ENCODE measurements at regions not wholly inside any gene's neighbourhood (a gene's known extent, or its start where the extent isn't known, plus 50 kb on each side); places are given as distances from the start of the nearest gene placed in this dataset.
"Not testable (repeated sequence)": the region's sequence is repeated elsewhere in the genome, so short reads cannot be mapped to it uniquely, and the experiment has no call there.

GRCh38 chr13:38141792-38142191 is 207.9 kb upstream of the UFM1 start:
- DNase-seq, result no peak

DNA sequence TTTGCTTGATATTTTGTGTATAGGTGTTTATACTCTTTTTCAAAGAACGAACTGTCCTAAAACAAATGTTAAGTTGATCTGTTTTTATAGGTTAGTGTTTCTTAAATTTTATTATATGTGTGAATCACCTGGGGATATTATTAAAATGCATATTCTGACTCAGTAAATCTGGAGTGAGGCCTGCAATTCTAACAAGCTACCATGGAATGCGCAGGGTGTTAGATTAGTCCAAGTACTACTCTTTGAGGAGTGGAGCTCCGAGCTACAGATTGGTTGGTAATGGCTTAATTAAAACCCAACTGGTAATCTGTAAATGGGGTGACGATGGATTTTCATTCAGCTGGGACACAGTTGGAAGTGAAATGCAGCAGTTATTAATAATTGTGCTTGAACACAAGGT is 214.1 kb upstream of the UFM1 start:
- no peak for DNase-seq

DNA sequence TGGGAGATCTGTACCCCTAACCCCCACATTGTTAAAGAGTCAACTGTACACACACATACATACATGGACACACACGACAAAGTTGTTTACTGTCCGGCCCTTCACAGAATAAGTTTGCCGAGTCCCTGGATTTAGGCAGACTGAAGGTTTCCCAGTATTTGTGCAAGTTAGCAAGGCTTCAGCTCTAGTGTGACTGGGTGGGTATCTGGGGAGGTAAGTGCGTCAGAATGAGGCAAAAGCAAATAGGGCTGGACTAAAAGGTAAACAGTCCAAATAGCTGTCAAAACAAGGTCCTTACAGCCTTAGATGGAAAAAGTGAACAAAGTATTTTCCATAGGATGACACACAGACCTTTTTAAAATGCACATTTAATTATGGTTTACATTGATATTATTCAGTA is 228.4 kb upstream of the UFM1 start:
- no peak for DNase-seq

DNA sequence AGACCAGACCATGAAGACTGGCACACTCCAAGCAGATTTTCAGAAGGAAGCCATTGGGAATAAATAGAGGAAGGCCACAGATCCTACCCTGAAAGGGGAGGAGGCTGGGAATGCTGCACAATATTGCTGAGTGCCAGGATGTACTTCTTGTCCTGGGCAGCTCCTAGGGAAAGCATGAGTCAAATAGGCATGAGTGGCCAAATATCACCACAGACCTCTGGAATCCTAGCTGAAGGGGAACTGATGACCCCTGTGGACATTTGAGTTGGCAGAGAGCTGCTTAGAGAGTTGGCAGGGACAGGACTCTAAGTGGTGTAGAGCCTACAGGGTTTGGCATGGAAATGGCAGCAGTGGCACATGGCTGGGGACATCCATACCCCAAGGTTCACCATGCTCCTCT is 234.3 kb upstream of the TRPC4 start:
- DNase-seq, result no peak

- no peak for DNase-seq
These were observed 230.2 kb upstream of the TRPC4 start for GRCh38 chr13:38099751-38100150.

- DNase-seq, result no peak
These were observed 223.9 kb upstream of the TRPC4 start for GRCh38 chr13:38093425-38093824.

DNA sequence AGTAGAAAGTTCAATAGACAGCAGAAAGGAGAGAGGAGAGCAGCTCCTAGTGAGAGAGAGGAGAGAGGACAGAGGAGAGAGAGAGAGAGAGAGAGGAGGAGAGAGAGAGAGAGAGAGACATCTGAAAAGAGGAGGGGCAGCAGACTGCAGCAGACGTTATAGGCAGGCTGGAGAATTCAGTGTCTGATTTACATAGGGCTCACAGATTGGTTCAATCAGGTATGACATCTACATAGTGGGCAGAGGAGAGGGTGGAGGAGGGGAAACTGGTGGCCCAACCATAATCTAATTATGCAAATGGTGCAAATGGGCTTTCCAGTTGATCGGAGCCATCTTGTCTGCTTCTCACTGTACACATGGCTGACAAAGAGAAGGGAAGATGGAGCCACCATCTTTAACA is 221.3 kb upstream of the TRPC4 start:
- DNase-seq, result no peak

- DNase-seq, result no peak
These were observed 217.1 kb upstream of the TRPC4 start for GRCh38 chr13:38086721-38087120.

DNA sequence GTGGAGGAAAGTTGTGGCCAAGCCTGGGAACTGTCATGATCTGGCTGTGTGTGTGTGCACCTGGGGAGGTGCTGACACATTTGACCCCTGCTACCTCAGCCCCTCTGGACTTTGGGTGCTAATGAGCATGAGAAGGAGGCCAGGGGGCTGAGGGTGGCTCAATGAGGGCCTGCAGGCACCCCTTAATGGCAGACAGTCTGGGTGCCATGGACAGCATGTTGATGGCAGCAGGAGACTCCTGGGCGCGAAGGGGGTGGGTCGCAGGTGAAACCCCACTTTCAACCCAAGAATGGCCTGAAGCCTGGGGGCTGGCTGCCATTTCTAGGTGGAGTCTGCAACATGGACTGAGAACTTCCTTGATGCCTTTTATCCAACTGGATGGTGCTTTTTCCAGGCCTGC is 216.4 kb upstream of the TRPC4 start:
- DNase-seq, result no peak

DNA sequence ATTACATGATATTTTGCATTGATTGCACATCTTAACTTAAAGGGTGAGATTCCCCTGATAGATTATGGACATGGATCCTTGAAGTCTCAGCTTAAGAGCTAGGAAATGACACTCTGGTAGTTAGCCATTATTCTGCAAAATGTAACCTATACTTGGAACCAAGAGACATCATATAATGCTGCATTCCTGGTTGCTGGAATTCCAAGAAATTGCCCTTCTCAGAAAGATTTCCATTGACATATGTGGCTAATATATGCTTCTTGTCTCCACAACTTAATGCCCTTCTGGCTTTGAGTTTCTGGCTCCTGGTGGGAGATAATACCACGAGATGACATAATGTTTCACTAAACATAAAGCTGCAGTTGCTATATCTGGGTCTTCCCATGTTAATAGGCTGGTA is 204.4 kb upstream of the TRPC4 start:
- DNase-seq, result no peak

DNA sequence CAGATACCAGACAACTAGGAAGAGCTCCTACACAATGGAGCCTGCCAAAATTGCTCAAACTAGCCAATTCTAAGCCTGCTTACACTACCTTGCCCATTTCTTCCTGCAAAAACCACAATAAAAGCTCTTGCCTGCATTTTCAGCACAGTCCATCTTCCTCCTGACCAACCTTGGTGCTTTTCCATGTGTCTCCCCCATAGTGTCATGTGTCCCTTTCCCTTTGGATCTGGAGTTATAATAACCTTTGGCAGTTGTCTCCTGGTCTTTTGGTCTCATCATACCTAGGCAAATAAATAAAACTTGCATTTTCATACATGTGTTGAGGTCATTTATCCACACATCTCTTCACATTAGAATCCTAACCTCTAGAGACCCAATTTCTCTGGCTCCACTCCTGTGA is 203.1 kb upstream of the TRPC4 start:
- DNase-seq, result no peak

GRCh38 chr13:38071340-38071739 is 201.8 kb upstream of the TRPC4 start:
- not testable (repeated sequence) for DNase-seq

DNA sequence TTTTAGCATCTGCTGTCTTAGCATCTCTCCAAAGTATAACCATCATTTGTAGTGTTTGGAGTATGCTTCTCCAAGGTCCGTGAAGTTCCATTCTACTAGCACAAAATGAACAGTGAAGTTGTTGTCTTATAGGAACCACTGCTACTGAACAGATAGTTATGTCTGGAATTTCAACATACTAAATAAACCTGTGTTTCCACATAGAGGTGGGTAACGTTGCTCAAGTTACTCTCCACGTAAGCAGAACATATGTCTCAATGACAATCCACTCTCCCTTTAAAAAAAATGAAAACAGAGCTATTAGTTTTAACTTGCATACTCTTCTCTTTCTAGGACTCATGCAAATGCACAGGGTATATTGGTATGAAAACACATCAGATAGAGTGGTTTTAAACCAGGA is 184.3 kb upstream of the TRPC4 start:
- DNase-seq, result no peak

- DNase-seq, result no peak
These were observed 176.4 kb upstream of the TRPC4 start for GRCh38 chr13:38046049-38046376.

- DNase-seq, result no peak
These were observed 175.9 kb upstream of the TRPC4 start for GRCh38 chr13:38045278-38046048.

DNA sequence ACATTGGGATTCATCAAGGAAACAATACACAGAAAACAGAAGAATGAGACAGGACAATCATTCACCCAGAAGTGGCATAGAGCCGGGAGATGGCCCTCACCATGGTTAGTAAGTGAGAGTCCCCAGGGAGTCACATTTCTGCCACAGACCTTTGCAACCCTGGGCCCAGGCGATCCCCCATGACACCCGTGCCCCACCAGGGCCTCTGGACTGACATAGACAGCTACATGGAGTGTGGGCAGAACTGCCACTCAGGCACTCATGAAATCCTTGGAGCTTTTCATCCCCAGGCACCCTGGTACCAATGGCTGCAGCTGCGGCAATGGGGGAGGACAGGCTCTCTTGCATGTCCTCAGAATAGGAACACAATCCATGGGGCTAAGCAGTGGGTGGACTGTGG is 174.5 kb upstream of the TRPC4 start:
- no peak for DNase-seq

GRCh38 chr13:38042771-38043170 is 173.2 kb upstream of the TRPC4 start:
- no peak for DNase-seq

DNA sequence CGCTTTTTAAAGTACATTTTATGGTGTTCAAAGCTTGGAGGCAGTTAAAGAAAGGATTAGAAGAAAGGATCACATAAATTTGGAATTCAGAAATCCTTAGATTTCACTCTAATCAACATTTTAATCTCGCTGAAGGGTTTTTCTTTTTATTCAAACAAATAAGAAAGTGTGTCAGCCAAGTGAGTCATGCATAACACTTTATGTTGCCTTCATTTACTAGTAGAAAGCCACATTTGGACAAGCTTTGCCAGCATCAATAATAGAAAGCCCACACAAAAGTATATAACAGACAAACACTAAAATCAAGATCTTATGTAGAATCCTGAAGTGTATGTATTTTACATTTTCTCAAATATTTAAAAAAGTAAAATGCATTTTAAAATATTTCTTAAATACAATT is 154.9 kb upstream of the TRPC4 start:
- no peak for DNase-seq

DNA sequence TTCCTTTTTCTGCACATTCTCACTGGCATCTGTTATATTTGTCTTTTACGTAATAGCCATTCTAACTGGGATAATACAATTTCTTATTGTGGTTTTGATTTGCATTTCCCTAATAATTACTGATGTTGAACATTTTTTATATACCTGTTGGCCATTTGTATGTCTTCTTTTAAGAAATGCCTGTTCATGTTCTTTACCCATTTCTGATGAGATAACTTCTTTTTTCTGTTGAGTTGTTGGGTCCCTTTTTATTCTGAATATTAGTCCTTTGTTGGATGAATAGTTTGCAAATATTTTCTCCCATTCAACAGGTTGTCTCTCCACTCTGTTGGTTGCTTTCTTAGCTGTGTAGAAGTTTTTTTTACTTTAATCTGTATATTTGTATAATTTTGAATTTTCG is 147.7 kb upstream of the TRPC4 start:
- DNase-seq, result no peak

DNA sequence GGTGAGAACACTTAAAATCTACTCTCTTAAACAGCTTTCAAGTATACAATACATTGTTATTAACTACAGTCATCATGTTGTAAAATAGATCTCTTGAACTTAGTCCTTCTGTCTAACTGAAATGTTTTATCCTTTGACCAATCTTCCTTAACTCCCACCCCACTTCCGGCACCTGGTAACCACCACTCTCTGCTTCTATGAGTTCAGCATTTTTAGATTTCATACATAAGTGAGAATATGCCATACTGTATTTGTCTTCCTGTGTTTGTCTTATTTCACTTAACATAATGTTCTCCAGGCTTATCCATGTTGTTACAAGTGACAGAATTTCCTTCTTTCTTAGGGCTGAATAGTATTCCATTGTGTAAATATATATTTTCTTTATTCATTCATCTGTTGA is 144.1 kb upstream of the TRPC4 start:
- no peak for DNase-seq

- DNase-seq, result no peak
These were observed 142.5 kb upstream of the TRPC4 start for GRCh38 chr13:38012096-38012495.

- no peak for DNase-seq
These were observed 139.1 kb upstream of the TRPC4 start for GRCh38 chr13:38008636-38009035.

DNA sequence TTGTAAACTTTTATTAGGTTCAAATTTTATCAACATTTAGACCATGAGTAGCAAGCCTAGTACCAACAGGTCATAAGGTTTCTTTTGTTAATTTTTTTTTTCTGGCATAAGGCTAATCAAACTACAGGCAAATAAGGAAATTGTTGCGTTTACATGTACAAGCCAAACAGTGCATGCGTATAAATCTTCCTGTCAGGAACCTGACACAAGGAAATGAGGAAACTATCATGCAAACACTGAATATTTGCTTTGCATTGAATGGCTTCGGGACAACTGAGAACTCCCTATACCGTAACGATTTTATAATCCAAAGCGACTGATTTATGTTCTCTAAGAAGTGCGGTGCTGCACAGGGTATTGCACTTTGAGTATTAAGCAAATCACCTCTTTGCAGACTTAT is 133.0 kb upstream of the TRPC4 start:
- no peak for DNase-seq

DNA sequence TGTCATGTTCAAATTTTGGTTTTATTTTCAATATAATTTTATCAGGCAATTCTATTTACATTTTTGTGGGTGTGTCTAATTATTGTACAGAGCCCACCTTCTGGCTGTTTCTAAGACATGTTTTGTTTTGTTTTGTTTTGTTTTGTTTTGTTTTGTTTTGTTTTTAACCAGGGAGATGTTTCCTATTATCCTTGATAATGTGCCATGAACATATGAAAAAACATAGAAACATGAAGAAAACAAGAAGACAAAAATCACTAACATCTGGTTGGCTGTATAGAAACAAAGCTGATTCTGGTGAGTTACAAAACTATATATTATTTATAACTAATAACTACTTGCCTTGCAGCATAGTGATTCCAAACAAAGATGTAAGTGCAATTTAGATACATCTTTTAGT is 128.1 kb upstream of the TRPC4 start:
- DNase-seq, result no peak

GRCh38 chr13:37995092-37995491 is 125.5 kb upstream of the TRPC4 start:
- DNase-seq, result no peak

DNA sequence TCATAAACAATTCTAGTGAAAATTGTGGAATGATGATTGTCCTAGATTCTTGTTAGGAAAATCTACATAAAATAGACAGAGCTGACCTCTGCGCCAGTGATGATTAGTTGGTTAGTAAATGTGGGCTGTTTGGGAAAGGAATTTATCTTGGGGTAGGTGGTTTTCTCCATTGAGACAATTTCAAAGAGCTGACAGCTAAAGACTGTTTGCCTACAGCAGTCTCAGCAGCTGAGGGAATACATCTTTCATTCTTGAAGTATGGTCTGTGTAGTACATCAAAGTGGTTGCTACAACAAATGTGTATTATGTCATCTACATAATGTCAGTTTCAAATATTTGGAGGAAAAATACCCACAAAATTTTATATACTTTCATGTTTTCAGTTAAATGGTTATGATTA is 117.2 kb upstream of the TRPC4 start:
- no peak for DNase-seq

All from CD4-positive, alpha-beta T cell treated with Interleukin-21 for 1 hour (primary cell).